HEK293 (cell line): ENCODE measurements at regions not wholly inside any gene's neighbourhood (a gene's known extent, or its start where the extent isn't known, plus 50 kb on each side); places are given as distances from the start of the nearest gene placed in this dataset.

Source experiments
- CTCF ChIA-PET: fragments of 350-600 bp; formaldehyde crosslinking; extraction: SDS; loops from one replicate; lab custom pipeline; 2021; ENCODE audit warnings: antibody characterized with exemption; lab: Yijun Ruan, JAX
- POLR2A ChIA-PET: fragments of 300-600 bp; formaldehyde crosslinking; extraction: SDS; loops from one replicate; lab custom pipeline; 2020; ENCODE audit warnings: antibody characterized with exemption, inconsistent platforms; lab: Yijun Ruan, JAX
- H3K27ac ChIP-seq: fragments of 200-500 bp; sonication (Bioruptor generic); 2 replicates; pipeline ENCODE4 v1.5.1; 2014; ENCODE audit warnings: low read depth, low read length, control low read depth, inconsistent platforms; ENCODE audit errors: extremely low read depth
- H3K36me3 ChIP-seq, 2 experiments: fragments of 200-500 bp in 1 of 2; sonication (Bioruptor generic) in 1 of 2; 1 replicate in 1 of 2; 2 replicates in 1 of 2; pipeline ENCODE4 v1.5.1; 2014 to 2017; ENCODE audit warnings: inconsistent platforms in 2 of 2, low read length in 2 of 2; ENCODE audit not compliant: control insufficient read depth in 2 of 2, insufficient read depth in 1 of 2
- H3K4me1 ChIP-seq: fragments of 200-500 bp; sonication (Bioruptor generic); 2 replicates; pipeline ENCODE4 v1.5.1; 2014; ENCODE audit warnings: mild to moderate bottlenecking, low read length, inconsistent platforms; ENCODE audit not compliant: control insufficient read depth, insufficient read depth
- H3K4me3 ChIP-seq: 2 replicates; pipeline ENCODE4 v1.5.1; 2011; ENCODE audit warnings: low read depth, mild to moderate bottlenecking, control low read depth, low read length, moderate library complexity
- H3K9me3 ChIP-seq: fragments of 200-500 bp; sonication (Bioruptor generic); 2 replicates; pipeline ENCODE4 v1.5.1; 2014; ENCODE audit warnings: low read depth, low read length, inconsistent platforms; ENCODE audit not compliant: control insufficient read depth, insufficient read depth
- HOXC10 ChIP-seq: sonication (generic); formaldehyde crosslinking; IDR thresholded peaks from 2 replicates; pipeline ENCODE4 v1.8.1; 2023; ENCODE audit warnings: mild to moderate bottlenecking, missing genetic modification reagents
- PRDM2 ChIP-seq: fragments of 450-650 bp; formaldehyde crosslinking; IDR thresholded peaks from 2 replicates; pipeline ENCODE4 v1.5.1; 2016; ENCODE audit warnings: missing biosample characterization, missing genetic modification characterization, borderline replicate concordance
- ZNF175 ChIP-seq: fragments of 450-650 bp; formaldehyde crosslinking; IDR thresholded peaks from 2 replicates; pipeline ENCODE4 v1.5.1; 2016; ENCODE audit warnings: missing biosample characterization, missing genetic modification characterization
- ZNF394 ChIP-seq: fragments of 450-650 bp; formaldehyde crosslinking; IDR thresholded peaks from 2 replicates; pipeline ENCODE4 v1.5.1; 2016; ENCODE audit warnings: missing biosample characterization, missing genetic modification characterization, mild to moderate bottlenecking, moderate library complexity, borderline replicate concordance
- ZNF623 ChIP-seq: fragments of 450-650 bp; formaldehyde crosslinking; IDR thresholded peaks from 2 replicates; pipeline ENCODE4 v1.5.1; 2016; ENCODE audit warnings: missing biosample characterization, missing genetic modification characterization
- ZNF692 ChIP-seq: fragments of 450-650 bp; formaldehyde crosslinking; IDR thresholded peaks from 2 replicates; pipeline ENCODE4 v1.5.1; 2016; ENCODE audit warnings: missing biosample characterization, missing genetic modification characterization
- ZNF76 ChIP-seq: fragments of 450-650 bp; formaldehyde crosslinking; IDR thresholded peaks from 2 replicates; pipeline ENCODE4; 2016; ENCODE audit warnings: low read depth, missing biosample characterization, missing genetic modification characterization, borderline replicate concordance
- ZNF785 ChIP-seq: fragments of 450-650 bp; formaldehyde crosslinking; IDR thresholded peaks from 2 replicates; pipeline ENCODE4 v1.5.1; 2016; ENCODE audit warnings: missing biosample characterization, missing genetic modification characterization
- ZNF792 ChIP-seq: fragments of 450-650 bp; formaldehyde crosslinking; IDR thresholded peaks from 2 replicates; pipeline ENCODE4 v1.5.1; 2016; ENCODE audit warnings: missing biosample characterization, missing genetic modification characterization
- ZNF830 ChIP-seq: fragments of 450-650 bp; IDR thresholded peaks from 2 replicates; pipeline ENCODE4 v1.5.0; 2018; ENCODE audit warnings: missing biosample characterization, missing genetic modification characterization, low read depth, mild to moderate bottlenecking, moderate library complexity
- TF ChIP-seq, protein P1 (sequence below): fragments of 450-650 bp; IDR thresholded peaks from 2 replicates; pipeline ENCODE4 v1.5.1; 2018; ENCODE audit warnings: missing biosample characterization, mild to moderate bottlenecking, missing genetic modification characterization
- TF ChIP-seq, protein P2 (sequence below): fragments of 450-650 bp; formaldehyde crosslinking; IDR thresholded peaks from 2 replicates; pipeline ENCODE4 v1.5.1; 2016; ENCODE audit warnings: missing biosample characterization, missing genetic modification characterization, low read depth

DNA sequence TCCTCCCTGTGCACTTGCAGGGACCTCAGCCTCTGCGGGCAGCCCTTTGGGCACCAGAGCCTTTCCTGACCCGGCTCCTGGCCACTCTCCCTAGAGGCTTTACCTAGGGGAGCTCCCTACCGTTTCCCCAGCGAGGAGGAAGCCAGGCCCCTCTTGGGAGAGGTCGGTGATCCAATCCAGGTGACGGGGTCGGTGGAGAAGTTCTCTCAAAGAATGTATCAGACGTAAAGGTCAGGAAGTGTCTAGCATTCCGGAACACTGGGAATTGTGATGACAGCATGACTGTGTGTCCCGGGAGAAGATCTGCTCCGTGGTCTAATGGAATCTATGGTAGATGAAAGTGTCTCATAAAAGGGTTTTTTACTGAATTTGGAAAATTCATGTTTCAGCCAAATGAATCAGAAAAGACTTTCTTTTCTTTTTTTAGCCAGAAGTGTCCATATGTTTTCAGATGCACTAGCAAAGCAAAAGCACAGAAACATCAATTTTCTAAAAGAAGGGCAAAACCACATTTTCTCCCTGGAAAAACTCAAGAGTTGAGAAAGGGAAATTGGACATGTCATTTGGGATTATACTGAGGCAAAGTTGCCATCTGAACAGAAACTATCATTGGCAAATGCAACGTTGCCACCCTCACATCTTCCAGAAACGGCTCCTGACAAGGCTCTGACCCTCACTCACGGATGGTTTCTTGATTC is 289.4 kb downstream of the THBS2 start (continued):
- TF ChIP-seq ZNF692 (tag by site-specific recombination): no peak
- no peak for TF ChIP-seq ZNF830 (tag by site-specific recombination)
- no peak for TF ChIP-seq ZNF785 (tag by site-specific recombination)
- no peak for TF ChIP-seq ZNF623 (tag by site-specific recombination)

DNA sequence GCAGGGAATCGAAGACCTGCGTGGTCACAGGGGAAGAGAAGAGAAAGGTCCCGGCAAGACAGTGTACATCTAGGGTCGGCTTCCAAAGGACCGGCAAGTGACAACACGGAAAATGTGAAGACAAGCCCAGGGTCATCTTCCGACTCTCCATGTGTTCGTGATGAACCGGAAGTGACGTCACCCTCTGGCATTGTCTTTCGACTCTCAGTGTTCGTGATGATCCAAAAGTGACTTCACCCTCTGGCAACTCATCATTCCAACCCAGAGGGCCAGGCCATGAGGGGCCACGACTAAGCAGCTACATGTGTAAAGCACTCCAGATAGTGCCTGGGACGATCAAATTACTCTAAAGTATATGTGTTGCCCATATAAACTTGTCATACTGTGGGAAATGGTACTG is 290.8 kb downstream of the THBS2 start:
- no peak overlapping the region for H3K4me3 ChIP-seq
- TF ChIP-seq HOXC10 (CRISPR knock-in tag) (no peak), ZNF394 (tag by site-specific recombination) (no peak), ZNF792 (tag by site-specific recombination) (no peak)
- TF ChIP-seq, protein P1, sequence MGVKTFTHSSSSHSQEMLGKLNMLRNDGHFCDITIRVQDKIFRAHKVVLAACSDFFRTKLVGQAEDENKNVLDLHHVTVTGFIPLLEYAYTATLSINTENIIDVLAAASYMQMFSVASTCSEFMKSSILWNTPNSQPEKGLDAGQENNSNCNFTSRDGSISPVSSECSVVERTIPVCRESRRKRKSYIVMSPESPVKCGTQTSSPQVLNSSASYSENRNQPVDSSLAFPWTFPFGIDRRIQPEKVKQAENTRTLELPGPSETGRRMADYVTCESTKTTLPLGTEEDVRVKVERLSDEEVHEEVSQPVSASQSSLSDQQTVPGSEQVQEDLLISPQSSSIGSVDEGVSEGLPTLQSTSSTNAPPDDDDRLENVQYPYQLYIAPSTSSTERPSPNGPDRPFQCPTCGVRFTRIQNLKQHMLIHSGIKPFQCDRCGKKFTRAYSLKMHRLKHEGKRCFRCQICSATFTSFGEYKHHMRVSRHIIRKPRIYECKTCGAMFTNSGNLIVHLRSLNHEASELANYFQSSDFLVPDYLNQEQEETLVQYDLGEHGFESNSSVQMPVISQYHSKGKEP (tag by site-specific recombination): no peak
- TF ChIP-seq, protein P2, sequence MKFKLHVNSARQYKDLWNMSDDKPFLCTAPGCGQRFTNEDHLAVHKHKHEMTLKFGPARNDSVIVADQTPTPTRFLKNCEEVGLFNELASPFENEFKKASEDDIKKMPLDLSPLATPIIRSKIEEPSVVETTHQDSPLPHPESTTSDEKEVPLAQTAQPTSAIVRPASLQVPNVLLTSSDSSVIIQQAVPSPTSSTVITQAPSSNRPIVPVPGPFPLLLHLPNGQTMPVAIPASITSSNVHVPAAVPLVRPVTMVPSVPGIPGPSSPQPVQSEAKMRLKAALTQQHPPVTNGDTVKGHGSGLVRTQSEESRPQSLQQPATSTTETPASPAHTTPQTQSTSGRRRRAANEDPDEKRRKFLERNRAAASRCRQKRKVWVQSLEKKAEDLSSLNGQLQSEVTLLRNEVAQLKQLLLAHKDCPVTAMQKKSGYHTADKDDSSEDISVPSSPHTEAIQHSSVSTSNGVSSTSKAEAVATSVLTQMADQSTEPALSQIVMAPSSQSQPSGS (tag by site-specific recombination): 0 out of 2 replicates have a peak, but pooled peaks have one; percentile 30
- POLR2A ChIA-PET: no interaction called here
- H3K36me3 ChIP-seq: no peaks in the 10 kb centered on the region
- CTCF ChIA-PET: no interaction called here
- no peaks in the 10 kb centered on the region for H3K4me1 ChIP-seq
- H3K27ac ChIP-seq: no peak overlapping the region
- no peaks in the 10 kb centered on the region; the same call in 1 of the 2 replicates for H3K9me3 ChIP-seq

DNA sequence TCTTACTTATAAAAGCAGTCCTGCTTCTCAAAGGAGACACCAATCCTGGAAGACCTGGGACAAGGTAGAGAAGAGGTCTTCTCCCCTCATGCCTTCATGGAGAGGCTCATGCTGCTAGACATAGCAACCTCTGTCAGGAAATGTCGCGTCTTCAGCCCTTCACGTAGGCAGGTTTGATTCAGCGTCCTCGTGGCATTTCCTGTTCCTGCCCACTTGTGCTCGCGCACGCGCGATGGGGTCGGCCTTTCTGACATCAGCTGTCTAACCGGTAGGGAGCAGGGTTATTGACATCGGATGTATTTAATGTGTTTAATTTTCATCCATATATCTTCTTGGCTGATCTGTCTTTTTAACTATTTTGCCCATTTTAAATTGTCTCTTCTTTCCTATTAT is 292.4 kb downstream of the THBS2 start:
- no peaks in the 10 kb centered on the region for H3K4me1 ChIP-seq
- H3K27ac ChIP-seq: no peak overlapping the region
- TF ChIP-seq ZNF175 (tag by site-specific recombination): no peak
- TF ChIP-seq PRDM2 (tag by site-specific recombination): no peak
- no peak for TF ChIP-seq ZNF76
- ChIA-PET POLR2A (no interaction called here), CTCF (interaction anchor here (0.5 kb wide), 2 partner anchors 42 to 88 kb away, joined by 3 to 4 read pairs; no protein-coding TSS in a partner anchor)
- no peaks in the 10 kb centered on the region for H3K36me3 ChIP-seq
- H3K4me3 ChIP-seq: no peak overlapping the region
- no peaks in the 10 kb centered on the region; the same call in 1 of the 2 replicates for H3K9me3 ChIP-seq
